ENCODE measurements at regions not wholly inside any gene's neighbourhood (a gene's known extent, or its start where the extent isn't known, plus 50 kb on each side); places are given as distances from the start of the nearest gene placed in this dataset.

DNA sequence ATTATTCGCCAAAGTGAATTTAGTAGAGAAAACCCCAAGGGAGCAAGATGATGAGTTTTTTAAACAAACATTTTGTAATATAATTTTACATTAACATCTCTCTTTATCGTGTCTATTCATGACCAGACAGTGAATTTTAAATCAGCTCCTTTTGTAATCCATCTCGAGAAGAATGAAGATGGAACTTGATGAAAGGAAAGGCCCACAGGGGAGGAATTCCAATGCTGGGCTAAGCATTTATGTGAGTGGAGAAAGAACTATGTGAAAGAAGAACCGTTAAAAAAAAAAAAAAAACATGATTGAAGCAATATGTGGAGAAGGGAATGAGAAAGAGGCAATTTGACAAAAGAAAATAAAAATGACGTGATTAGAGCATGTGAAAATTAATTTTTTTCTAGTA is 170.6 kb downstream of the KCTD12 start:
- BruUV-seq (replicated peaks): no TSS peak
- dilution Hi-C loops (cut with MboI; ENCODE audit: extremely low pct_ligation_motif_present, low sequenced_read_pairs) (no loop called here), intact Hi-C loops (cut with micrococcal nuclease) (no loop called here)
- H3K27me3 ChIP-seq (ENCODE audit: control insufficient read depth in 2 of 2, insufficient read depth in 2 of 2, low read length in 2 of 2): no peaks in the 10 kb centered on the region
- no peaks in the 10 kb centered on the region for H3K9me3 ChIP-seq (replicated peaks; ENCODE audit: control insufficient read depth, insufficient read depth, low read length)
- peaks cover 21% of the 10 kb centered on the region for H3K4me1 ChIP-seq (ENCODE audit: control insufficient read depth, extremely low read depth, insufficient read depth, low read length)
- H3K79me2 ChIP-seq (ENCODE audit: control insufficient read depth, insufficient read depth, low read length): no peaks in the 10 kb centered on the region
- POLR2A ChIA-PET: no interaction called here
- FAIRE-seq (no peak), DNase-seq (ENCODE audit: low read depth, low spot score) (no peak)
- no peak for TF ChIP-seq POLR2A (IDR thresholded peaks at IDR 0.05; ENCODE audit: low read depth, low read length)
- TF ChIP-seq MYC (IDR thresholded peaks at IDR 0.05; ENCODE audit: low read depth, low read length): no peak
- no peak for TF ChIP-seq FOS (IDR thresholded peaks at IDR 0.05; ENCODE audit: borderline replicate concordance, insufficient read depth, low read length)
- no peak for TF ChIP-seq GATA2 (IDR thresholded peaks at IDR 0.05; ENCODE audit: insufficient read depth, insufficient read length, low read depth, low read length)
- TF ChIP-seq EZH2 (IDR thresholded peaks at IDR 0.05; ENCODE audit: borderline replicate concordance, low read depth, low read length, severe bottlenecking): no peak
- TF ChIP-seq JUN (IDR thresholded peaks at IDR 0.05; ENCODE audit: borderline replicate concordance, insufficient read depth, insufficient read length, low read depth): no peak
- no peak for TF ChIP-seq POLR2AphosphoS5 (IDR thresholded peaks at IDR 0.05; ENCODE audit: insufficient read depth, low read depth, low read length)
- TF ChIP-seq, protein P1, sequence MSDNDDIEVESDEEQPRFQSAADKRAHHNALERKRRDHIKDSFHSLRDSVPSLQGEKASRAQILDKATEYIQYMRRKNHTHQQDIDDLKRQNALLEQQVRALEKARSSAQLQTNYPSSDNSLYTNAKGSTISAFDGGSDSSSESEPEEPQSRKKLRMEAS (IDR thresholded peaks at IDR 0.05; ENCODE audit: insufficient read depth, insufficient read length): no peak
- TF ChIP-seq, protein P2, sequence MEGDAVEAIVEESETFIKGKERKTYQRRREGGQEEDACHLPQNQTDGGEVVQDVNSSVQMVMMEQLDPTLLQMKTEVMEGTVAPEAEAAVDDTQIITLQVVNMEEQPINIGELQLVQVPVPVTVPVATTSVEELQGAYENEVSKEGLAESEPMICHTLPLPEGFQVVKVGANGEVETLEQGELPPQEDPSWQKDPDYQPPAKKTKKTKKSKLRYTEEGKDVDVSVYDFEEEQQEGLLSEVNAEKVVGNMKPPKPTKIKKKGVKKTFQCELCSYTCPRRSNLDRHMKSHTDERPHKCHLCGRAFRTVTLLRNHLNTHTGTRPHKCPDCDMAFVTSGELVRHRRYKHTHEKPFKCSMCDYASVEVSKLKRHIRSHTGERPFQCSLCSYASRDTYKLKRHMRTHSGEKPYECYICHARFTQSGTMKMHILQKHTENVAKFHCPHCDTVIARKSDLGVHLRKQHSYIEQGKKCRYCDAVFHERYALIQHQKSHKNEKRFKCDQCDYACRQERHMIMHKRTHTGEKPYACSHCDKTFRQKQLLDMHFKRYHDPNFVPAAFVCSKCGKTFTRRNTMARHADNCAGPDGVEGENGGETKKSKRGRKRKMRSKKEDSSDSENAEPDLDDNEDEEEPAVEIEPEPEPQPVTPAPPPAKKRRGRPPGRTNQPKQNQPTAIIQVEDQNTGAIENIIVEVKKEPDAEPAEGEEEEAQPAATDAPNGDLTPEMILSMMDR (IDR thresholded peaks at IDR 0.05; ENCODE audit: extremely low read depth in 1 of 2, insufficient read depth in 1 of 2, low read depth in 1 of 2, low read length in 2 of 2): no peak
- no peaks in the 10 kb centered on the region for H3K9me1 ChIP-seq (replicated peaks; ENCODE audit: control insufficient read depth, extremely low read depth, insufficient read depth, low read length)
- no peak overlapping the region for H3K27ac ChIP-seq (ENCODE audit: insufficient read depth, low read depth, low read length)
- no peak overlapping the region for H3K4me2 ChIP-seq (ENCODE audit: insufficient read depth, low read length)
- H2AFZ ChIP-seq (ENCODE audit: low read depth, low read length): no peak overlapping the region
- H3K9ac ChIP-seq (replicated peaks; ENCODE audit: extremely low read depth, insufficient read depth, low read length): no peak overlapping the region
- H4K20me1 ChIP-seq (replicated peaks; ENCODE audit: control insufficient read depth, extremely low read depth, insufficient read depth, low read length): no peaks in the 10 kb centered on the region
- H3K4me3 ChIP-seq (replicated peaks in 1 of 3; ENCODE audit: insufficient read depth in 1 of 3, low read depth in 1 of 3, low read length in 3 of 3): no peak overlapping the region
- CTCF ChIA-PET: no interaction called here
- no peaks in the 10 kb centered on the region for H3K36me3 ChIP-seq (ENCODE audit: control insufficient read depth in 2 of 2, extremely low read depth in 1 of 2, insufficient read depth in 2 of 2, low read length in 2 of 2)

All from endothelial cell of umbilical vein (primary cell).